Keratinocyte (primary cell): ENCODE measurements at regions not wholly inside any gene's neighbourhood (a gene's known extent, or its start where the extent isn't known, plus 50 kb on each side); places are given as distances from the start of the nearest gene placed in this dataset.

Experiments used
- DNase-seq: peaks from one replicate; pipeline ENCODE4 v3.0.0-alpha.2; 2011; ENCODE audit warnings: low read depth, missing footprints, low spot score
- FAIRE-seq: peaks from 2 replicates; lab custom pipeline; 2011; peaks lifted over from hg19 to GRCh38; lab: Jason Lieb, UNC
- H2AFZ ChIP-seq: 2 replicates; pipeline ENCODE4 v1.6.0; 2012; ENCODE audit warnings: low read length, control low read depth, inconsistent platforms; ENCODE audit not compliant: control insufficient read depth
- H3K27ac ChIP-seq: 2 replicates; pipeline ENCODE4 v1.5.1; 2011; ENCODE audit warnings: low read length; ENCODE audit not compliant: control insufficient read depth, insufficient read depth
- H3K27me3 ChIP-seq: 3 replicates; pipeline ENCODE4 v1.6.0; 2011; ENCODE audit warnings: low read length; ENCODE audit not compliant: control insufficient read depth, insufficient read depth; ENCODE audit errors: extremely low read depth
- H3K36me3 ChIP-seq, 2 experiments: 2 replicates in 1 of 2; 3 replicates in 1 of 2; pipeline ENCODE4 v1.5.1; 2011; ENCODE audit warnings: low read length in 2 of 2, mild to moderate bottlenecking in 1 of 2; ENCODE audit not compliant: control insufficient read depth in 2 of 2, insufficient read depth in 2 of 2; ENCODE audit errors: extremely low read depth in 1 of 2
- H3K4me1 ChIP-seq: 3 replicates; pipeline ENCODE4 v1.5.1; 2011; ENCODE audit warnings: low read length; ENCODE audit not compliant: control insufficient read depth, insufficient read depth; ENCODE audit errors: extremely low read depth
- H3K4me2 ChIP-seq: 3 replicates; pipeline ENCODE4 v1.6.0; 2011; ENCODE audit warnings: low read depth, low read length; ENCODE audit not compliant: control insufficient read depth, insufficient read depth; ENCODE audit errors: extremely low read depth
- H3K4me3 ChIP-seq, 3 experiments: fragments of 200-600 bp in 1 of 3; sonication (generic) in 1 of 3; 2 replicates in 2 of 3; 3 replicates in 1 of 3; pipeline ENCODE4 v1.5.1; 2011 to 2016; ENCODE audit warnings: low read length in 3 of 3, mild to moderate bottlenecking in 3 of 3, control low read depth in 2 of 3, inconsistent platforms in 1 of 3, low read depth in 1 of 3, mixed read lengths in 1 of 3, mixed run types in 1 of 3, moderate library complexity in 1 of 3; ENCODE audit not compliant: control insufficient read depth in 2 of 3, insufficient read depth in 2 of 3; ENCODE audit errors: extremely low read depth in 1 of 3
- H3K79me2 ChIP-seq: 2 replicates; pipeline ENCODE4 v1.6.0; 2012; ENCODE audit warnings: low read length; ENCODE audit not compliant: control insufficient read depth, insufficient read depth
- H3K9ac ChIP-seq: 3 replicates; pipeline ENCODE4 v1.6.0; 2011; ENCODE audit warnings: low read length; ENCODE audit not compliant: control insufficient read depth, insufficient read depth; ENCODE audit errors: extremely low read depth
- H3K9me1 ChIP-seq: 3 replicates; pipeline ENCODE4 v1.6.0; 2011; ENCODE audit warnings: low read length; ENCODE audit not compliant: control insufficient read depth, insufficient read depth; ENCODE audit errors: extremely low read depth
- H3K9me3 ChIP-seq: 2 replicates; pipeline ENCODE4 v1.5.1; 2012; ENCODE audit warnings: low read depth, low read length; ENCODE audit not compliant: control insufficient read depth
- H4K20me1 ChIP-seq: 3 replicates; pipeline ENCODE4 v1.6.0; 2011; ENCODE audit warnings: low read length; ENCODE audit not compliant: control insufficient read depth, insufficient read depth; ENCODE audit errors: extremely low read depth
- CTCF ChIP-seq, 3 experiments: IDR thresholded peaks in 1 of 3; conservative IDR thresholded peaks in 1 of 3; optimal IDR thresholded peaks in 1 of 3; 2 replicates in 2 of 3; 3 replicates in 1 of 3; pipeline versions ENCODE3 to v1.5.1; 2011; ENCODE audit warnings: low read length in 3 of 3, mild to moderate bottlenecking in 3 of 3, moderate library complexity in 2 of 3, control low read depth in 1 of 3, inconsistent platforms in 1 of 3; ENCODE audit not compliant: insufficient read depth in 2 of 3; ENCODE audit errors: extremely low read depth in 1 of 3
- EZH2 ChIP-seq: IDR thresholded peaks from one replicate; pipeline ENCODE4 v1.6.1; 2012; ENCODE audit warnings: inconsistent platforms, mild to moderate bottlenecking, low read length, moderate library complexity
- dilution Hi-C: fragments of 300-500 bp; cut with MboI; formaldehyde crosslinking; loops from one replicate; pipeline ENCODE4 v1.7.0; 2020; ENCODE audit warnings: low sequenced_read_pairs; ENCODE audit not compliant: extremely low pct_ligation_motif_present

- TF ChIP-seq CTCF (optimal IDR thresholded peaks at IDR 0.05 in 1 of 3, IDR thresholded peaks at IDR 0.05 in 1 of 3, conservative IDR thresholded peaks at IDR 0.05 in 1 of 3; ENCODE audit: extremely low read depth in 1 of 3, insufficient read depth in 2 of 3, low read length in 3 of 3), result no peak
- no peak for TF ChIP-seq EZH2
- Histone ChIP-seq H3K79me2 (no peaks in the 10 kb centered on the region), H3K4me2 (no peak overlapping the region), H3K9me1 (no peaks in the 10 kb centered on the region), H4K20me1 (no peaks in the 10 kb centered on the region), H3K27me3 (no peaks in the 10 kb centered on the region), H3K4me1 (peaks cover 33% of the 10 kb centered on the region), H3K9ac (no peak overlapping the region), H3K9me3 (no peaks in the 10 kb centered on the region), H3K27ac (no peak overlapping the region), H2AFZ (no peak overlapping the region), H3K36me3 (no peaks in the 10 kb centered on the region), H3K4me3 (no peak overlapping the region)
- DNase-seq, result no peak
- dilution Hi-C loops, result no loop called here
- no peak for FAIRE-seq
Measured at GRCh38 chr1:58399176-58399575, 147.3 kb downstream of the OMA1 start.

- dilution Hi-C loops, result no loop called here
- no peaks in the 10 kb centered on the region for H4K20me1 ChIP-seq
- DNase-seq (no peak), FAIRE-seq (no peak)
- H3K4me3 ChIP-seq, result no peak overlapping the region
- H2AFZ ChIP-seq, result no peak overlapping the region
- H3K27me3 ChIP-seq, result no peaks in the 10 kb centered on the region
- no peaks in the 10 kb centered on the region for H3K79me2 ChIP-seq
- no peak overlapping the region for H3K9ac ChIP-seq
- TF ChIP-seq EZH2, result no peak
- no peak for TF ChIP-seq CTCF (optimal IDR thresholded peaks at IDR 0.05 in 1 of 3, IDR thresholded peaks at IDR 0.05 in 1 of 3, conservative IDR thresholded peaks at IDR 0.05 in 1 of 3; ENCODE audit: extremely low read depth in 1 of 3, insufficient read depth in 2 of 3, low read length in 3 of 3)
- no peaks in the 10 kb centered on the region for H3K9me1 ChIP-seq
- H3K4me1 ChIP-seq, result peaks cover 33% of the 10 kb centered on the region
- H3K36me3 ChIP-seq, result no peaks in the 10 kb centered on the region
- H3K9me3 ChIP-seq, result no peaks in the 10 kb centered on the region
- H3K4me2 ChIP-seq, result no peak overlapping the region
- H3K27ac ChIP-seq, result no peak overlapping the region
Measured at GRCh38 chr1:58398714-58399113, 147.8 kb downstream of the OMA1 start.
